SK-N-DZ (cell line): ENCODE measurements at regions not wholly inside any gene's neighbourhood (a gene's known extent, or its start where the extent isn't known, plus 50 kb on each side); places are given as distances from the start of the nearest gene placed in this dataset.
"Not testable (repeated sequence)": the region's sequence is repeated elsewhere in the genome, so short reads cannot be mapped to it uniquely, and the experiment has no call there.

ENCODE experiments used
- DNase-seq: peaks from one replicate; pipeline ENCODE4 v3.0.0-alpha.2; 2015; ENCODE audit warnings: low spot score

GRCh38 chr11:114802878-114803277, 124.6 kb downstream of the NXPE2 start:
- no peak for DNase-seq

- DNase-seq: not testable (repeated sequence)
These were observed 127.1 kb downstream of the NXPE2 start for GRCh38 chr11:114805431-114805830.

- DNase-seq: no peak
These were observed 133.6 kb downstream of the NXPE2 start for GRCh38 chr11:114811971-114812370.

GRCh38 chr11:114812733-114813132, 134.4 kb downstream of the NXPE2 start:
- DNase-seq: no peak

GRCh38 chr11:114813189-114813718, 134.9 kb downstream of the NXPE2 start:
- DNase-seq: no peak

- no peak for DNase-seq
These were observed 136.8 kb downstream of the NXPE2 start for GRCh38 chr11:114815176-114815575.

GRCh38 chr11:114815761-114816160, 137.4 kb downstream of the NXPE2 start:
- DNase-seq: no peak

- DNase-seq: no peak
These were observed 138.5 kb downstream of the NXPE2 start for GRCh38 chr11:114816791-114817190.

- DNase-seq: no peak
These were observed 140.1 kb downstream of the NXPE2 start for GRCh38 chr11:114818382-114818781.

- DNase-seq: no peak
These were observed 140.7 kb downstream of the NXPE2 start for GRCh38 chr11:114819028-114819427.

GRCh38 chr11:114820621-114821020, 142.3 kb downstream of the NXPE2 start:
- no peak for DNase-seq

GRCh38 chr11:114821621-114822412, 143.5 kb downstream of the NXPE2 start:
- no peak for DNase-seq

GRCh38 chr11:114826910-114827442, 148.6 kb downstream of the NXPE2 start:
- DNase-seq: no peak

- DNase-seq: no peak
These were observed 149.4 kb downstream of the NXPE2 start for GRCh38 chr11:114827736-114828135.

- DNase-seq: no peak
These were observed 154.3 kb downstream of the NXPE2 start for GRCh38 chr11:114832532-114833125.

- DNase-seq: no peak
These were observed 157.8 kb downstream of the NXPE2 start for GRCh38 chr11:114836161-114836560.

GRCh38 chr11:114844896-114845295, 166.6 kb downstream of the NXPE2 start:
- no peak for DNase-seq

- DNase-seq: no peak
These were observed 167.6 kb downstream of the NXPE2 start for GRCh38 chr11:114845766-114846415.

- peak; percentile 10 for DNase-seq
These were observed 168.1 kb downstream of the NXPE2 start for GRCh38 chr11:114846416-114846791.

GRCh38 chr11:114847306-114847975, 169.1 kb downstream of the NXPE2 start:
- peak; percentile 37 for DNase-seq

GRCh38 chr11:114848027-114848426, 169.7 kb downstream of the NXPE2 start:
- DNase-seq: no peak

- no peak for DNase-seq
These were observed 179.0 kb downstream of the NXPE2 start for GRCh38 chr11:114857281-114857680.
